Cardiac fibroblast (primary cell): ENCODE measurements at regions not wholly inside any gene's neighbourhood (a gene's known extent, or its start where the extent isn't known, plus 50 kb on each side); places are given as distances from the start of the nearest gene placed in this dataset.

Experiments
- DNase-seq, 2 donors: peaks; one replicate each; pipeline versions ENCODE4 v3.0.0 to v3.0.0-alpha.2; 2010; ENCODE audit warnings: low read depth in 2 of 2
- H3K4me3 ChIP-seq, 2 donors: replicated peaks in 1 of 2; 1 replicate in 1 of 2; 2 replicates in 1 of 2; pipeline ENCODE4 v1.5.1; 2011; ENCODE audit warnings: low read depth in 2 of 2, low read length in 2 of 2, mild to moderate bottlenecking in 2 of 2, moderate library complexity in 1 of 2
- TF ChIP-seq, protein P1 (sequence below): IDR thresholded peaks from one replicate; pipeline ENCODE4 v1.5.1; 2011; ENCODE audit warnings: low read depth, mild to moderate bottlenecking, low read length, inconsistent platforms

DNA sequence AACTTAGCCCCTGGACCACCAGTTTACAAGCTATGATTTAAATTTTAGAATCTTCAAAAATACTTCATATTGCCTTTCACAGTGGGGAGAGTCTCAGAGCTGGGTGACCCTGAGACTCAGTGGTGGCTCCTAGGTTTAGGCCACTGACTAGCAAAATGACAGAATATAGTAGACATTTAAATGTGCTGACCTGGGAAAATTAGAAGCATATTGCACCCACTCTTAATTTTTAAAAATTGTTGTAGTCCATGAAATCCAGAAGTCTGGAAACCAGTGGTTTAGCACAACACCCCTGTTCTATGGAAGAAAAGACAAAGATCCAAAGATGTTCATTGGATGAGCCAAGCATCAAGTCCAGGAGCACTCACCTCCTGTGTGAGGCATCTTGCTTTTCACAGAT, 75.0 kb upstream of the PAPPA start:
- TF ChIP-seq, protein P1, sequence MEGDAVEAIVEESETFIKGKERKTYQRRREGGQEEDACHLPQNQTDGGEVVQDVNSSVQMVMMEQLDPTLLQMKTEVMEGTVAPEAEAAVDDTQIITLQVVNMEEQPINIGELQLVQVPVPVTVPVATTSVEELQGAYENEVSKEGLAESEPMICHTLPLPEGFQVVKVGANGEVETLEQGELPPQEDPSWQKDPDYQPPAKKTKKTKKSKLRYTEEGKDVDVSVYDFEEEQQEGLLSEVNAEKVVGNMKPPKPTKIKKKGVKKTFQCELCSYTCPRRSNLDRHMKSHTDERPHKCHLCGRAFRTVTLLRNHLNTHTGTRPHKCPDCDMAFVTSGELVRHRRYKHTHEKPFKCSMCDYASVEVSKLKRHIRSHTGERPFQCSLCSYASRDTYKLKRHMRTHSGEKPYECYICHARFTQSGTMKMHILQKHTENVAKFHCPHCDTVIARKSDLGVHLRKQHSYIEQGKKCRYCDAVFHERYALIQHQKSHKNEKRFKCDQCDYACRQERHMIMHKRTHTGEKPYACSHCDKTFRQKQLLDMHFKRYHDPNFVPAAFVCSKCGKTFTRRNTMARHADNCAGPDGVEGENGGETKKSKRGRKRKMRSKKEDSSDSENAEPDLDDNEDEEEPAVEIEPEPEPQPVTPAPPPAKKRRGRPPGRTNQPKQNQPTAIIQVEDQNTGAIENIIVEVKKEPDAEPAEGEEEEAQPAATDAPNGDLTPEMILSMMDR = no peak
- no peak for DNase-seq
- no peak overlapping the region for H3K4me3 ChIP-seq

DNA sequence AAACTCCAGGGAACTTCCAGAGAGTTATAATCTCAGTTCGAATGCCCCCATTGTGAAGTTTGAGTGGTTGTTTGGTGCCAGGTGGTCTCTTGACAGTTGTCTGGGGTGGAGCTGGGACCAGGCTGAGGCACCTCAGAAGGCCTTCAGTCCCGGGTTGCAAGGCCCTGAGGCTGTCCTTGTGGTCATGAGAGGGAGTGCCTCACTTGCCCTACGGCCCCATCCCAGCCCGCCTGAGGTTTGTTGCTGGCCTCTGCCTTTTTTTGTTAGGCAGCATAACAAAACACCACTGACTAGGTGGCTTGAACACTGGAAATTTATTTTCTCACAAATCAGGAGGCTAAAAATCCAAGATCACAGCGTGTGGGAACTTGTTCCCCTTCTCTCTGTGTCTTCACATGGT, 73.0 kb upstream of the PAPPA start:
- H3K4me3 ChIP-seq = no peak overlapping the region
- no peak for DNase-seq
- TF ChIP-seq, protein P1 = no peak

DNA sequence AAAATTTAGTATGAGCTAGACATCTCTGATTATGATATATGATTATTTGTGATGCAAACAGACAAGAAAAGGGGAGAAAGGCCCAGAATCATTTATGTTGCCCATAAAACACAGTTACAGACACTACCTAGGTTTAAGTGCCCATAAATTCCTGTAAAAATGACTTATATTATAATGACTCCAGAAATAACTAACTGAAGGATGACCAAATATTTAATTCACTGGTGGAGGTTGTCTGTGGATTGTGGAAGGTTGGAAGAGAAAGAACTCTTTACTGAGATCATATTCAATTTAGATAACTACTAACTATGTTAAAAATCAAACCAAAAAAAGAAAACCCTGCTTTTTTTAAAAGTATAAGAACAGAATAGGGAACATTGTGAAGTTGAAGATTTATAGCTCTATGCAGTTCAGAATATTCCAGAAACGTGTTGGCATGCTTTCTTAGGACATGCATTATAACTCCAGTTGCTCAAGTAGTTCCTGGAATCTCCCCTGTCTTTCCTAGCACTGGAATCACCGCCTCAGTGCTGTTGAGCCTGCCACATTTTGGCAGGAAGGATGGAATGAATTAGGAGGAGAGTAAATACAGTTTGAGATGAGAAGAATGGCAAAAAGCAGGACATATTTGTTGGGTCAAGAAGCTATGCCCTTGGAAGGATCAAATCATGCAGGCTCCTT, 72.0 kb upstream of the PAPPA start:
- peak in 1 of 2 donors; percentile 74 for DNase-seq
- H3K4me3 ChIP-seq = no peak overlapping the region
- TF ChIP-seq, protein P1 = no peak

DNA sequence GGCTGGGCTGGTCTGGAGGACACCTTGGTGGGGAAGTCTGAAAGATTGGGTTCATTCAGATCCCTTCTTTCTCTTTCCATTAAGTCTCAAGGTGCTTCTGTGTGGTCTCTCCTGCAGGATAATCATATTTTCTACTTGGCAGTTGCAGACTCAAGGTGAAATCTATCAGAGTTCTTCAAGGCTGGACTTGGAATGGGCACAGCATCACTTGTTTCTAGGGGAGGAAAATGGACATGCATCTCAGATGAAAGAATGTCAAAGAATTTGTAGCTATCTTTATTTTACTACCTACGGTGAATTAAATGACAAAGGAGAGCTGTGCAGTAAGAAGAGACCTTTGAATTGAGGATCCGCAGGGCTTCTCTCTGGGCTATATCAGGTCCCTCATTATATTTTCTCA, 69.8 kb upstream of the PAPPA start:
- no peak overlapping the region for H3K4me3 ChIP-seq
- TF ChIP-seq, protein P1 = no peak
- DNase-seq = no peak

DNA sequence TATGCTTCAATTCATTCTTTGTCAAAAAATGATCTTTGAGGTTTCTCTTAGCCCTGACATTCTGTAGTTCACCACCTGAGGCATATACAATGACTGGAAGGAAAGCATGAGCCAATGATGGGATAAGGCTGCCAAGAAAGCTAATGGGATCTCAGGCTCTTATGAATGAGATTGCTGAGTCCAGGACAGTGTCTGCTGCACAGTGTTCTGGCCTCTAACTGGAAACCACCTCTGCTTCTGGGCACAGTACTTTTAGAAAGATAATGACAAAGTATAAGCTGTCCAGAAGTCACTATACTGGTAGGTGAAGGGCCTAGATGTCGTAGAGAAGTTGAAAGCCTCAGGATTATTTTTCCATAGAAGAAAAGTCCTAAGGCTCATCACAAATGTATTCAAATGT, 69.1 kb upstream of the PAPPA start:
- no peak for DNase-seq
- no peak overlapping the region for H3K4me3 ChIP-seq
- TF ChIP-seq, protein P1 = no peak

DNA sequence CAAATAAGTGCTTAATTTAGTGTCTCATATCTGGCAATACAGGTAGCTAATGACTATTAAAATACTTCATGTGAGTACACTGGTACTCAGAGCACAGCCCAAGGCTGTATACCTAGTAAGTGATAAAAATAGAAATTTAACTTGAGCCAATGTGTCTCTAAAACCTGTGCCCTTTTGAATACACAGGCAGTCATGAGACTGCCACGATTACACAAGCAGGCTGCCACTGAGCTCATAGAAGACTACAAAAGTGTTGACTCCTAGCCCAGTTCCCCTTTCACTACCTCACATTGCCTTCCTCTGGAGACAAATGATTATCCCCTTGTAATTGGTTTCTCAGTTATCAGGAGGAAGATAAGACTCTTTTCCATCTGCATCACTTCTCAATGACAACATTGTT, 66.3 kb upstream of the PAPPA start:
- DNase-seq = peak; percentile 86 to 94
- TF ChIP-seq, protein P1 = no peak
- H3K4me3 ChIP-seq = no peak overlapping the region

DNA sequence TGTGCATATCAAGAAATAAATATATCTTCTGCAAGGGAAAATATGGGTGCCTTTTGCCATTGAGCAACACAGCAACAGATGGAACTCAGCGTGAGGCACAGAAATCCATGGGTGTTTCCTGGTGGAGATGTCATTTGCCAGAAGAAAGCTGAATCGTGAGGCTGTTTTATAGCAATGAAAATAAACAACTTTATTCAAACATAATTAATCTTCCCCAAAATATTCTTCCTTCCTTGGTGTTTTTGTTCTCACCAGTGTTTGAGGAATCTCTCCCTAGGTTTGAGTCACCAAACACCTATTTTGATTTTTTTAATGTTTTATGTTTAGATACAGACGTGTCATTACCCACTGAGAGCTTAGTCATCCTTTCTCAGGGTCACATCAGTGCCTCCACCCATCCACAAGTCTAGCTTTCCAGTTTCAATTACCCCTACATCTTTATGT, 65.8 kb upstream of the PAPPA start:
- TF ChIP-seq, protein P1 = no peak
- peak; percentile 43 to 83 for DNase-seq
- no peak overlapping the region for H3K4me3 ChIP-seq
